GM12872 (cell line): ENCODE measurements at regions not wholly inside any gene's neighbourhood (a gene's known extent, or its start where the extent isn't known, plus 50 kb on each side); places are given as distances from the start of the nearest gene placed in this dataset.

Experiments used
- TF ChIP-seq, protein P1 (sequence below): IDR thresholded peaks from 3 replicates; pipeline ENCODE4 v1.5.1; 2011; ENCODE audit warnings: low read depth, mild to moderate bottlenecking, low read length, moderate library complexity; ENCODE audit not compliant: insufficient read depth

DNA sequence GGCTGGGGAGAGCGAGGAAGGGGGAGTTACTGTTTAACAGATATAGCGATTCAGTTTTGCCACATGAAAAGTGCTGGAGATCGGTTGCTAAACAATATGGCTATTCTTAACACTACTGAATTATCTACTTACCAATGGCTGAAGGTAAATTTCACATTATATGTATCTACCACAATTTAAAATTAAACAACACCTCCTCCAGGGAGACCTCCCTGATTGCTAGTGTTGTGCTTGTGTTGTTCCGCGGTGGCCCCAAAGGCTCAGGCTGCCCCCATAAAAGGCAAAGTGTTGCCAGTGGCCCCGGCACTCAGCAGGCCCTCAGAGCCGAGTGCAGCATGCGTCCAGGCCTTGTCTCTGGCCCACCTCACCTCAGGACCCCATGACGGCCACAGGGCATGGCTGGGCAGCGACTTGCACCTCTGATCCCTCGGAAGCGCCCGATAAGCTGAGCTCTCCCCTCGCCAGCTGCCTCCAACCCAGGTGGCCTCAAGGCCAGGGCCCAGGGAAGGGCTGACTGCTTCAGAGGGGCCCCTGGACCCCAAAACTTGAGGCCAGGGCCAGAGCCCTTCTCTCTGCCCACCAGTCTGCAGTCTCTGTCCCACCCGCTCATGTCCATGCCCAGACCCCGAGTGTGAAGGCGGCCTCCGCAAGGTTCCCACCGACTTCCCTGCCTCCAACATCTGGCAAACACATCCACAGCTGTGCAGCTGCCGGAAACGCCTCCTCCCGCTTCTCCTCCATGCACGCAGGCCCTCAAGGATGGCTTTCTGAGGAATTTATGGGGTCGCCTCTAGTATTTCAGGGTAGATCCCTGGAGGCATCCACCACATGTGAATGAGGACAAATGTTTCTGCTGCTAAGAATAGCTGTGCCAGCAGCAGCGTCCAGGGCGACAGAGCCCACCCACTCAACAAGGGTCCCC lies 60.0 kb downstream of the NCOR2 start:
- TF ChIP-seq, protein P1, sequence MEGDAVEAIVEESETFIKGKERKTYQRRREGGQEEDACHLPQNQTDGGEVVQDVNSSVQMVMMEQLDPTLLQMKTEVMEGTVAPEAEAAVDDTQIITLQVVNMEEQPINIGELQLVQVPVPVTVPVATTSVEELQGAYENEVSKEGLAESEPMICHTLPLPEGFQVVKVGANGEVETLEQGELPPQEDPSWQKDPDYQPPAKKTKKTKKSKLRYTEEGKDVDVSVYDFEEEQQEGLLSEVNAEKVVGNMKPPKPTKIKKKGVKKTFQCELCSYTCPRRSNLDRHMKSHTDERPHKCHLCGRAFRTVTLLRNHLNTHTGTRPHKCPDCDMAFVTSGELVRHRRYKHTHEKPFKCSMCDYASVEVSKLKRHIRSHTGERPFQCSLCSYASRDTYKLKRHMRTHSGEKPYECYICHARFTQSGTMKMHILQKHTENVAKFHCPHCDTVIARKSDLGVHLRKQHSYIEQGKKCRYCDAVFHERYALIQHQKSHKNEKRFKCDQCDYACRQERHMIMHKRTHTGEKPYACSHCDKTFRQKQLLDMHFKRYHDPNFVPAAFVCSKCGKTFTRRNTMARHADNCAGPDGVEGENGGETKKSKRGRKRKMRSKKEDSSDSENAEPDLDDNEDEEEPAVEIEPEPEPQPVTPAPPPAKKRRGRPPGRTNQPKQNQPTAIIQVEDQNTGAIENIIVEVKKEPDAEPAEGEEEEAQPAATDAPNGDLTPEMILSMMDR: no peak

DNA sequence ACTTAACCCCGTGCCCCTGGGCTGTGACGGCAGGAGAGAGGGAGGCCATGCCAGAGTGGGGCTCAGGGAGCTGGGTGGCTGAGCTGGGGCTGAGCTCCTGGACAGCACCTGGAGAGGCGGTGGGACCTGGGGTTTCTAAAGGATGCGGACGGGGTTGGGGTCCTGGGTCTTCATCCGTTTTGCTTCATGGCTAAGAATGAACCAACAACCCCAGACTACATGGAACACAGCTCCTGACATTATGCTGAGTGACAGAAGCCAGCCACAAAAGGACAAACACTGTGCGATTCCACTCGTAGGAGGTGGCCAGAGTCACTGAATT lies 60.6 kb downstream of the NCOR2 start:
- TF ChIP-seq, protein P1: no peak

DNA sequence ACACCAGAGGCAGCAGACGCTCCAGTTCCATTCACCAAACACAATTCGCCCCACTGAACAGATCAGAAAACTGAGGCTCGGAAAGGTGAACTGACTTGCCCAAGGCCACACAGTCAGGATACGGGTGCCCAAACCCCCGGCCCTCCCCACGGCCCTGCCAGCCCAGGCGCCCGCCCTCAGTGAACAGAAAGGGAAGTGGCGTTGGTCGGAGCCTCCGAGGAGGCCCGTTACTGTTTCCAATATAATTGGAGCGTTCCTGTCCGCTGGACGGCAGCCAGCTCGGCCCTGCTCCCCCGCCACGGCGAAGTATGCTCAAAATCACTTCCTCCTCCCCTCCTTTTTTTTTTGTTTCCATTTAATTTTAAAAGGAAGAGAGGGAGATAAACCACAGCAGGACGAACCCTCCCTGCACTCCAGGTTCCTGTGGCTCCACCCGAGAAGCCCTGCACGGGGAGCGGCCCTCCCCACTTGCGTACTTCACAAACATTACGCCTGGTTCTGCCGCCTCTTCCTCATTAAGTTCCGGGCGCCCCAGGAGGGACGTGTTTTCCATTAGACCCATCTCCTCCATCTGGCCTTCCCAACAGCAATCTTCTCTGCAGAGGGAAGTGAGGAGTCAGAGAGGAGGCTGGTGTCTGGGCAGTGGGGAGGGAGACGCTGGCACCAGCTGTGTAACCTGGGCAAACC lies 61.1 kb downstream of the NCOR2 start:
- TF ChIP-seq, protein P1: no peak

DNA sequence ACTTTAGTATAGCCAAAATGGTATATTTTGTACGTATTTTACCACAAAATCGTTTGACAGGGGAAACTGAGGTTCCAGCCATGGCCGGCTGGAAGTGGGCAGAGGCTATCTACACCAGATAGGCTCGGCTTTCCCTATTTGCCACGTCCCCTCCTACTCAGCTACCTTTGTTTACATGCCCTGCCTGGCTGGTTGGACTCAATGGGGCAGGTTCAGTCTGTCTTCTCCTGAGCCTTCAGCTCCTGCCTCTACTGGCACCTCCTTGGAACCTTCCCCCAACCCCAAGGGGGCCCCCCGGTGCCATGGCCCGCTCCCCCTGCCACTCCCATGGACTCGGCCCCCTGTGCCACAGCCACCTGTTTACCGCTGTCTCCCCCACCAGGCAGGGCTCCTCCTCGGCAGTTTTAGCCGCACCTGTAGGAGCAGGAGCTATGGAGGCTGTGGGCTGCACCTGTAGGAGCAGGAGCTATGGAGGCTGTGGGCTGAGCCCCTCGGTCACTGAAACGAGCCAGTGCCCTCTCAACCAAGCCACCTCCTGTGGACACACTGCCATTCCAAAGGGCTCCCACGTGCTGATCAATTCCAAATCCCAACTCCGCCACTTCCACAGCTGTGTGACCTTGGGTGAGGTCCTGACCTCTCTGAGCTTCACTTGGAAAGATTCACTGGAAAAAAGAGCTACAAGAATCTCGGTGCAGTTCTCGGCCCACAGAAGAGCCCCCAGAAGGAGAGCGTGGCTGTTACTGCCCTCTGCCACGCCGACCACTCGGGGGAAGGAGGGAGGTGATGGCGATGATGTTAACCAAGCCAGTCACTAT lies 62.2 kb downstream of the NCOR2 start:
- TF ChIP-seq, protein P1: no peak

DNA sequence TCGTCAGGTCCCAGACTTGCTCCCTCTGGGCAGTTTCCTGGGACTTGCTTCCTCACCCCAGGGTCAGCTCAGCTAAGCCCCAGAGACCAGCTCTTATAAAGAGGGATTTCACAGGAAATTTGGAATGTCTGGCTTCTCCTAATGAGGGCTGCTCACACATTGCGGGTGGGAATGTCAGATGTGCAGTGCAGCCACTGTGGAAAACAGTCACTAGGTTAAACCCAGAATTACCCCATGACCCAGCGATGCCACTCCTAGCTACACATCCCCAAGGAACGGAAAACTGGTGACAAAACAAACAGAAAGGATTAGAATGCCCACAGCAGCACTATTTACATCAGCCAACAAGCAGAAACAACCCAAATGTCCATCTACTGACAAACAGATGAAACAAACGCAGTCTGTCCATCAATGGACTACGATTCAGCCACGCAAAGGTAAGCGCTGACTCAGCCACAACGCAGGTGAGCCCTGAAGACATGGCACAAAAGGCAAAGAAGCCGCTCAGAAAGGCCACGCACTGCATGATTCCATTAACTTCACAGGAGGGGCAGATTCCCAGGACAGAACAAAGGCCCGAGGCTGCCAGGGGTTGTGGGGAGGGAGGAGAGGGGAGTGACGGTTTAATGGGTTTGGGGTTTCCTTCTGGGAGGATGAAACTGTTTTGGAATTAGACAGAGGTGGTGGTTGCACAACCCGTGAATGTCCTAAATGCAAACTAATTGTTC lies 63.0 kb downstream of the NCOR2 start:
- TF ChIP-seq, protein P1: no peak

DNA sequence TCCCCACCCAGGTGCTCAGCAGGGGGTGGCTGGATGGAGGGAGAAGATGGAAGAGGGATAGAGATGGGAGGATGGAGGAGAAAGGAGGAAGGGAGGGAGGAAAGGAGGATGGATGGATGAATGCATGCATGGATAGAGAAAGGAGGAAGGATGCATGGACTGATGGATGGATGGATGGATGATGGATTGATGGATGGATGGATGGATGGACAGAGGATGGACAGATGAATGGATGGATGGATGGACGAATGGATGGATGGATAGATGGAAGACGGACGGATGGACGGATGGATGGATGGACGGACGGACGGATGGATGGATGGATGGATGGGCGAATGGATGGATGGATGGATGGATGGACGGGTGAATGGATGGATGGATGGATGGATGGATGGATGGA lies 64.1 kb downstream of the NCOR2 start:
- TF ChIP-seq, protein P1: no peak
